ENCODE measurements at regions not wholly inside any gene's neighbourhood (a gene's known extent, or its start where the extent isn't known, plus 50 kb on each side); places are given as distances from the start of the nearest gene placed in this dataset.

DNA sequence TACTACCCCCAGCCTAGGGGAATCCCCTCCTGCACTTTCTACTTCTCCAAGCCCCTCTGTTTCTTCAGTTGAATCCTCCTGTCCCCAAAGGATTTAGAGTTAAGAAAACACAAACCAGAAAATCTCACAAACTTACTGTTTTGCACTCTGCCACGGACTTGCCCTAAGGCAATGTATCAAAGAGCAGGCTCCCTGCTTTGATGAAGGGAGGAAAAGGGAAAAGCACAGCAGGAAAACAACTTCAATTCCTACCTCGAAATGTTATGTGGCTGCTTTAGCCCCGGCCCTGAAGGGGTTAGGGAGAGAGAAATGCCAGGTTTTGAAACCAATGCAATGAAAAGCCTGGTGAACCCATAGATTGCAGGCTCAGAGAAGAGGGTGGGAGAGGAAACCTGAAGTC lies 254.7 kb downstream of the MAN2A1 start:
- TF ChIP-seq POLR2A (IDR thresholded peaks at IDR 0.05): no peak
- TF ChIP-seq, protein P1, sequence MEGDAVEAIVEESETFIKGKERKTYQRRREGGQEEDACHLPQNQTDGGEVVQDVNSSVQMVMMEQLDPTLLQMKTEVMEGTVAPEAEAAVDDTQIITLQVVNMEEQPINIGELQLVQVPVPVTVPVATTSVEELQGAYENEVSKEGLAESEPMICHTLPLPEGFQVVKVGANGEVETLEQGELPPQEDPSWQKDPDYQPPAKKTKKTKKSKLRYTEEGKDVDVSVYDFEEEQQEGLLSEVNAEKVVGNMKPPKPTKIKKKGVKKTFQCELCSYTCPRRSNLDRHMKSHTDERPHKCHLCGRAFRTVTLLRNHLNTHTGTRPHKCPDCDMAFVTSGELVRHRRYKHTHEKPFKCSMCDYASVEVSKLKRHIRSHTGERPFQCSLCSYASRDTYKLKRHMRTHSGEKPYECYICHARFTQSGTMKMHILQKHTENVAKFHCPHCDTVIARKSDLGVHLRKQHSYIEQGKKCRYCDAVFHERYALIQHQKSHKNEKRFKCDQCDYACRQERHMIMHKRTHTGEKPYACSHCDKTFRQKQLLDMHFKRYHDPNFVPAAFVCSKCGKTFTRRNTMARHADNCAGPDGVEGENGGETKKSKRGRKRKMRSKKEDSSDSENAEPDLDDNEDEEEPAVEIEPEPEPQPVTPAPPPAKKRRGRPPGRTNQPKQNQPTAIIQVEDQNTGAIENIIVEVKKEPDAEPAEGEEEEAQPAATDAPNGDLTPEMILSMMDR (IDR thresholded peaks at IDR 0.05): no peak
